Fibroblast of skin of scalp (primary cell): ENCODE measurements at regions not wholly inside any gene's neighbourhood (a gene's known extent, or its start where the extent isn't known, plus 50 kb on each side); places are given as distances from the start of the nearest gene placed in this dataset.
"Not testable (repeated sequence)": the region's sequence is repeated elsewhere in the genome, so short reads cannot be mapped to it uniquely, and the experiment has no call there.

Experiments used
- DNase-seq: peaks from one replicate; pipeline ENCODE4 v3.0.0-alpha.2; 2013

DNA sequence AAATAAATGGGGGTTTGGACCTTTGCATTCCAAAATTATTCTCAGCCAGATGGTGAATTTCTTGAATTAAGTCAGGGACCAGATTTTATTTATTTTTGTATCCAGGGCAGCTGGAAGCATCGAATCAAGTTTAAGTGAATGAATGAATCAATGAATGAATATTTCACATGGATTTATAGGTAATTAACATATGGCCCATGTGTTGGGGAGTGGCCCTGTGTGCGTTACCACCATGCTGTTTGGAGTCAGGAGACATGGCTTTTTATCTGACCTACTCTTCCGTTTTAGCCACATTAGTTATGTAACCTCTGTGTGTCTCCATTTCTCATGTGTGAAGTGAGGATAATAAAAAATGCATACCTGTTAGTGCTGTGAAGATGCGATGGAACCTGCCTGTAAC, 213.5 kb downstream of the CDH26 start:
- no peak for DNase-seq

DNA sequence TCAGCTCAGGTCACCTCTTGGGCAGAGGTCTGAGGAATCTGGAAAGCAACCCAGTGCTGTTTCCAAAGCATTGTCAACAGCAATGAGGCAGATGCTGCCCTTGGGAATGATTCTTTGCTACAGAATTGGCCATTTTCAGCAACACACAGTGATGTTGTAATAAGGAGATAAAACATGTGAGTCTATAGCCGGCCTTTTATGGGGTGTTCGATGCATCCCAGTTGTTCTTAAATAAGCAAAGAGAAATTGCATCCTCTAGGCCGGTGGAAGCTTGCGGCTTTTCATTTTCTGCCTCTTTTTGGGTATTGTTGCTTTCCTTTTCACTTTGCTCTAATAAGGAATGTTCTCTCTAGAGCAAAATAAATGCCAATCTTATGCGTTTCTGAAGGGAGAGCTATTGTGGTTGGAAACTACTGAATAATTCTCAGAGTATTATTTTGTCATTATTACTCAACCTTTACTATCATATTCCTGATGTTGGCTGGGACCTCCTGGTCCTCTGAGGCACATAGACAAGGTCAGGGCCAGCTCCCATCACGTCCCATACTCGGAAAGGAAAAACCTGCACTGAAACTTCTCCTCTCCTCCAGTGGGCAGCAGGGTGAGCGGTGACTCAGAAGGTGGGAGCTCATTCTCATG, 214.2 kb downstream of the CDH26 start:
- DNase-seq: no peak

DNA sequence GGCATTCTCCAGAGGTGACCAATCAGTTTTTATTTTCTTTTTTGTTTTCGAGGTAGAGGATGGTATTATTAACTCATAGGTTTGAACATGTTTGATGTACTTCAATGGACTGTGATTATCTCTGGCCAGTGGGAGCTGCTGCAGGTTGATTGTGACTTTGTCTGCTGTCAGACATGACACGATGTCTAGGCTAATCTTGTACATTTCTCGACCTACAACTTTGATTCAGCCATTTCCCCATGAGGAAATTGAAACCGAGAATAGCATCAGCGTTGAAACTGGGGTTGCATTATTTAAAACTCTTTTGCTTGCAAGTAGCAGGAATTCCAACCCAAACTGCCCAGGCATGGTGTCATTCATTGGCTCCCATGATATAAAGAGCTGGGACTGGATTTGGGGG, 218.9 kb downstream of the CDH26 start:
- no peak for DNase-seq

DNA sequence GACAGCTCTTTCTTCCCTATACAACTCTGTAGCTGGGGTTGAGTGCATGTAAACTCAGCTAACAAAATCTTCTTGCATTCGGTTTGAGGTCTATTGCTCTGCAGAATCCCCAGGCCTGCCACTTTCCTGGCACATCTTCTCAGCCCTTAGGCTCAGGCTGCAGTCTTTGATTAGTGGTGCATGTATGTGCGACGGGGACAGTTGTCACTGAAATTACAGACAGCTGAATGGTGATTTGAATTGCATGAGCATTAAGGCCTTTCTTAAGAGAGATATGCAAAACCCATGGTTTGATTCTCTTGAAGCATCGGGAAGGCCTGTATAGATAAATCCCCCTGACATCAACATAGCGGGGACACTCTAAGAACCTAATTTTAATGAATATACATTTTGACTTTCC, 222.8 kb downstream of the CDH26 start:
- no peak for DNase-seq

DNA sequence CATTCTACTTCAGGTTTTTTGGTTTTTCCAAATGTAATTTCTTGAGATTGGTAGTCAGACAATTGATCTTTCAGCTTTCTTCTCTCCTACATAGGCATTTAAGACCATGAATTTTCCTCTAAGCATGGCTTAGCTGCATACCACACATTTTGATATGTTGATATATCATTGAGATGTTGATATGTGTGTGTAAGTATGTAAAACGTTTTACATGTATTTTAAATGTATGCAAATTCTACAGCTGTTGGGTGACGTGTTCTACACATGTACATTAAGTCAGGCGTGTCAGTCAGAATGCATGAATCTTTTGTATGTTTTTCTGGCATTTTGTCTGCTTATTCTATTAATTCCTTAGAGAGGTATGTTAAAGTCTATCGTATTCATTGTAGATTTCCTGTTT, 228.2 kb downstream of the CDH26 start:
- no peak for DNase-seq

DNA sequence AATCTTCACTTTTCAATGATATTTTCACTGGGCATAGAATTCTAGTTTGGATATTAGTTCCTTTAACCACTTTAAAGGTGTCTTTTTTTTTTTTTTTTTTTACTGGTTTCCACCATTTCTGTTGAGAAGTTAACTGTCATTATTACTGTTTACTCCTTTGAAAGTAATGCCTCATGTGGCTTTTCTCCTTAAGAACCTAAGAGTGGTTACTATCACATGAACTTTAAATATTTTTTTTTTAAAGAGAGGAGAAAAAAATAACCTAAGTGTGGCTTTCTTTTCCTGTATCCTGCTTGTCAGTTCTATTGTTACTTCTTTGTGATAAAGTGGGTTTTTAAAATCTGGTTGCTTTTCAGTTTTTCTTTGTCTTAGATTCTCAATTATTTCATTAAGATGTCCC, 229.5 kb downstream of the CDH26 start:
- no peak for DNase-seq

DNA sequence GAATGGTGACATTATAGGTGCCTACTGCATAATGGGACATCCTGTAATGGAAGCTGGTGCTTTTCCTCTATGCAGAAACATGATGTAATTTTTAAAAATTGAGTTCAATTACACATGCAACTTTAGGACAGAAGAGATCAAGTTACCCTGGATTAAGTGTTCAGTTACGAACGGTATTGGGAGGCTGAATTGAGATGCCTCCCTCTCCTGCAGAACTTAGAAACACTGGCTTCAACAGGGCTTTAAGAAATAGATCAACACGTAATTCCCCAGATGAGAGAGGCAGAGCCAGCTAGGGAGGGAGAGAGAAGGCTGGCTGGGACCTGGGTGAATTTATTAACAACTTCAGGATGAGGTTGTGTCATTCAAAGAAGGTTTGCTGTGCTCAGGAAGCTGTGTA, 232.8 kb downstream of the CDH26 start:
- no peak for DNase-seq

DNA sequence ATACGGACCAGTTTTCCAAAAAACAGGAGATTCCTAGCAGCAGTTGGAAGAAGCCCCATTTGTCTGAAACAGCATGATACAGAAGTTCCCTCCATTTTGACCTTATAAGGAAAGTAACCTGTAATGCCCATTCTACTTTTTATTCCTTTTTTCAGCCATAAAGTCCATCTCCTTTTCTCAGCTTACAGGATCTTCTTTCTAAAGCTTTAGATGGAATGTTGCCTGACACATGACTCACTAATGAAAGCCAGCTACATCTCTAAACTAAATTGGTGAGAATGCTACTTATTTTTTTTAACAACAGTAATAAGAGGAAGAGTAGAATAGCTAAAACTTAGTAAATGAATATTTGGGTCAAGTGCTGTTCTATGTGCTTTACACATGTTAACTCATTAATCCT, 234.1 kb downstream of the CDH26 start:
- DNase-seq: peak; percentile 70

DNA sequence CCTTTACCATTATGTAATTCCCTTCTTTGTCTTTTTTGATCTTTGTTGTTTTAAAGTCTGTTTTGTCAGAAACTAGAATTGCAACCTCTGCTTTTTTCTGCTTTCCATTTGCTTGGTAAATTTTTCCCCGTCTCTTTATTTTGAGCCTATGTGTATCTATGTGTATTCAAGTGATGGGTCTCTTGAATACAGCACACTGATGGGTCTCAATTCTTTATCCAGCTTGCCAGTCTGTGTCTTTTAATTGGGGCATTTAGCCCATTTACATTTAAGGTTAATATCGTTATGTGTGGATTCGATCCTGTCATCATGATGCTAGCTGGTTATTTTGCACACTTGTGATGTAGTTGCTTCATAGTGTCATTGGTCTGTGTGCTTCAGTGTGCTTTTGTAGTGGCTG, 240.9 kb downstream of the CDH26 start:
- DNase-seq: not testable (repeated sequence)

DNA sequence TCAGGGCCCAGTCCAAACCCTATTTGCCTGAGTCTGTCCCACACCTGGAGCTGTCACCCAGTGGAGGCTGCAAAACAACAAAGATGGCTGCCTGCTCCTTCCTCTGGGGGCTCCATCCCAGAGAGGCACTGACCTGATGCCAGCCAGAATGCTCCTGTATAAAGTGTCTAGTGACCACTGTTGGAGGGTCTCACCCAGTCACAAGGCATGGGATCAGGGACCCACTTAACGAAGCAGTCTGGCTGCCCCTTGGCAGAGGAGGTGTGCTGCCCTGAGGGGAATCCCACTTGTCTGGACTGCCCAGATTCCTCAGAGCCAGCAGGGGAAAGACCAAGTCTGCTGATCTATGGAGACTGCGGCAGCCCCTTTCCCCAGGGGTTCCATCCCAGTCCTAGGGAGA, 241.6 kb downstream of the CDH26 start:
- DNase-seq: no peak

DNA sequence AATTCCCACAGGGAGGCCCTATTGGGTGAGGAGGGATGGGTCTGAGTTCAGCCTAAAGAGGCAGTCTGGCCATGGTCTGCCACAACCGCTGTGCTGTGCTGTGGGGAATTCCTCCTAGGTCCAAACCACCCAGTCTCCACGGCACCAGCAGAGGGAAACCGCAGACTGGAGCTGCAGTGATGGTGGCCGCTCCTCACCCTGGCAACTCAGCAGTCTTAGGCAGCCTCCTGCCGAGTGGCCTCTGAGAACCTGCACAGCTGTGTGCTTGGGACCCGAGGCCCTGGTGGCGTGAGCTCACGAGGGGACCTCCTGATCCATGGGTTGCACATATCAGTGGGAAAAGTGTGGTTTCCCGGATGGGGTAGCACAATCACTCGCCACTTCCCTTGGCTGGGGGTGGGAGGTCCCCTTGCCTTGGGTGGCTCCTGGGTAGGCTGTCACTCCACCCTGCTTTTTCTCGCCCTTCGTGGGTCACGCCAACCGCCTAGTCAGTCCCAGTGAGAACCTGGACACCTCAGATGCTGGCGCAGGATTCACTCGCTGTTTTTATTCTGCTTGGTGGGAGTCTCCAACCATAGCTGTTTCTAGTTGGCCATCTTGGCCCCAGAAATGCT, 242.2 kb downstream of the CDH26 start:
- DNase-seq: no peak

DNA sequence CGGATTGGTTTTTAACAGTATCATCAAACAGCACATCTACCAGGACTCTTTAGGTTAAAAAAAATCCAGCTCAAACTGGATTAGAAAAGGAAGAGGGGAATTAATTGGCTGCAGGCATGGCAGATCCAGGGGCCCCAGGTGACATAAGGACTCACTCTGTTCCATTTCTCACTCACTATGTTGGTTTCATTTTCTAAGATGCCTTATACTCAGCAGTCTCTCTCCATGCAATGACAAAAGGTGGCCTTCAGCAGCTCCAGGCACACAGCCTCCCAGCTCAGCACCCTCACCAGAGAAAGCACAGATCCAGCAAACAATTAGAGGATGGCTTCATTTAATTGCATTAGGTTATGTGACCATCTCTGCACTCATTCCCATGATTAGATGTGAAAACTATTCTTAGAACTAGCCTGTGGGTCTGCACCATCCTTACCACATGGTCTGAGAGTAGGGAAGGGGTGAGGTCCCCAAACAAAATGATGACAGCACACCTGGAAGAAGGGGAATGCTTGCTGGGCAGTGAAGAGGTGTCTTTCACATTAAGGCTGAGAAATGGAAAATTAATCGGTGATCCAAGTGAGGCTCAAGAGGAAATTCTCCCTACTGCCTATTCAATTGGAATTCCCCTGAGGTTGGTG, 243.1 kb downstream of the CDH26 start:
- DNase-seq: no peak

DNA sequence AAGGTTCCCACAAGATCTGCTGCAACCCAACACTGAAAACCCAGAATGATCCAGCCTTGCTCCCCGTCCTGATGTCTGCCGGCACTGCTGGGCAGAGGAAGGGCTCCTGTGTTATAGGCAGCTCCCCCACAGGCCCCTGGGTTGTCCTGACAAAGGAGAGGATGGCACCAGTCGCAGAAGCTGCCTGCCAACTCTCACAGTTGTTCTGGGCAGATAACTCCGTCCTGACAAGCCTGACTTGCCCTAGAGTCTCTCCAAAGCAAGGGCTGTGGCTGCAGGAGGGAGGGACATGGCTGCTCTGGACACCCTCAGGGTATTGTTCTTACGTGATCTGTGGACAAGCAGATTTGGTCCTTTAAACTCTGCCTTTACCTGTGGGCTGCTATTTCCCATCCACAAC, 243.8 kb downstream of the CDH26 start:
- DNase-seq: no peak

DNA sequence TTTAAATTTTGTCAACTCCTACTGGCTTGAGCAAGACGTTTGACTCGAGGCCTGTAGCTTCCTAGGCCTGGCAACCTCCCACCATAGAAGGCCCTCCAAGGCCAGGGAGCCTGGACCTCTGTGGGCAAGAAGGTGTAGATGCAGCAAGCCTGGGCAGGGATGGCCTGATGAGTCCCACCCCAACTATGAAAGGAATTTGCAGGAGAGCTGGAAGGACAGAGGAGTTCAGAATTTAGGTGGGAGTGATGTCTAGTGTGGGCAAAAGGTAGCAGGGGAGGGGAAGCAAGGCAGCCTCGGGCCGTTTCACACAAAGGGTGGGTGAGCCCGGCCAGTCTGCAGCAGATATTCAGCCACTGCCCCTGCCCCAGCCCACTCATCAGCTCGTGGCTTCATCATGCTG, 245.2 kb downstream of the CDH26 start:
- no peak for DNase-seq

DNA sequence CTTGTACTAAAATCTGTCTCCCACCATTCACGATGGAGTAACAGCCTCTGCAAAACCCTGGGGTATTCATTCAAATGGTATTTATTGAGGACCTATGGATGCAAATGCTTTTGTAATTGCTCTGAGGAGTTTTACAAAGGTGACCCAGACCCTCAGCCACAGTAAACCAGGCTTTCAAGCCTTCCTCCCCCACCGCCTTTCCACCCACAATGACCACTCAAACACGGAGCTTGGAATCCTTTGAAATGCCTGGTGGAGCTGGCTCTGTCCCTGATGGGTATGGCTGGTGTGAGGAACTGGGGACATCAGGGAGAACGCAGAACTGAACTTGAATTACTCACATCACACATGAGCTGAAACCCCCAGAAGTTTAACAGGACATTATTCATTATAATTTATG, 246.4 kb downstream of the CDH26 start:
- no peak for DNase-seq

DNA sequence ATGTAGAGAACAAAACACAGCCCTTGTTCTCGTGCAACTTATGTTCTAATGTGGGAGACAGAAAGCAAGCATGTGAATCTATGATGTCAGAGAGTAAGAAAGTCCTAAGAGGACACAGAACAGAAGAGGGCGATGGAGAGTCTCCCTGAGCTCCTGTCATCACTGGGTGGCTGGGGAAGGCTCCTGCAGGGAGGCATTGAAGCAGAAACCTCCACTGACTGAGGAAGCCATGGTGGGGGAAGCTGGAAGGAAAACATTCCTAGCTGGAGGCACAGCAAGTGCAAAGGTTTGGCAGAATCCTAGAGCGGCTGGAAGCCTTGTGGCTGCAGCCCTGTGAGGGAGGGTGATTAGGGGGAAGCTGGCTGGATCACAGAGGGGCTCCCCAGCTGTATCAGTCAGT, 248.0 kb downstream of the CDH26 start:
- DNase-seq: peak; percentile 76

DNA sequence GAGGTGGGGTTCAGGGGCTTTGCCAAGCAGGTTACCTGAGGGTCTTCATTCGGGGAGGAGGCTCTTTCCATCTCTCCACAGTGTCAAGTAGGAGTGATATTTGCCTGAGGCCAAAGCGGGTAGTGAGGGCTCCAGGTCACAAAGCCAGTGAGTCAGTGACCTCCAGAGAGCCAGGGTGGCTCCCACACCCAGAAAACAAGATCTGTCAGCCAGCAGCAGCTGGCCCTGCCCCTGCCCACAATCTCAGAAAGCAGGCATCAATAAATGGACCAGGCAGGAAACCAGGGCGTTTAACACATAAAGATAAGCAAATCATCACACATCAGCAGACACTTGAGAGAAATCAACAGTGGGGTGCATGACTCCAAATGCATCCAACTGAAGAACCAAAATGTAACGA, 250.8 kb downstream of the CDH26 start:
- no peak for DNase-seq

DNA sequence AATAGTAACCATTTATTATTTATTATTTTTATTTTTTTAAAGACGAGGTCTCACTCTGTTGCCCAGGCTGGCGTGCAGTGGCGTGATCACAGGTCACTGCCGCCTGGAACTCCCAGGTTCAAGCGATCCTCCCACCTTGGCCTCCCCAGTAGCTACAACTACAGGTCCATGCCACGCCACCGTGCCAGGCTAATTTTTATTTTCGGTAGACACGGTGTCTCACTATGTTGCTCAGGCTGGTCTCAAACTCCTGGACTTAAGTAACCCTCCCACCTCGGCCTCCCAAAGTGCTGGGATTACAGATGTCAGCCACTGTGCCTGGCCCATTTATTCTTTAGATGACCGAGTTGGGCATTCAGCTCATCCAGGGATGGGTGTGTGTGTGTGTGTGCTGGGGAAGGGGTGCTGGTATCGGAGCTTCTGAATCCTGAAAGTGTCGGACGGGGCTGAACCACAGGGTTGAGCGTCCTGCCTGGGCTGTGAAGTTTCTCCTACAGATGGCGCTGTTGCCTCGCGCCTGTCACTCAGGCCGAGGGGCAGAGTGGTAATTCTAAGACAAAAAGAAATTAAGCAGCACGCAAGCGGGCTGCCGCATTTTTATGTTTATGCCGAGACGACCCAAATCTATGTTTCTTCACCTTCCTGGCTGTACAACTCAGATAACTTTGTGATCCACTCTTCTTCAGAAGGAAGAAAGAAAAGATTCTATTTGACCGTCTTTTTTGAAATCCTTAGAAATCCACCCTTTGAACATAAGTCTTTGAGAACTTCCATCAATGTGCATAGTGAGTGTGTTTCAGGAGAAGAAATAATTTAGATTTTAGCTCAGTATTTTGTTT, 252.8 kb downstream of the CDH26 start:
- DNase-seq: peak; percentile 66

DNA sequence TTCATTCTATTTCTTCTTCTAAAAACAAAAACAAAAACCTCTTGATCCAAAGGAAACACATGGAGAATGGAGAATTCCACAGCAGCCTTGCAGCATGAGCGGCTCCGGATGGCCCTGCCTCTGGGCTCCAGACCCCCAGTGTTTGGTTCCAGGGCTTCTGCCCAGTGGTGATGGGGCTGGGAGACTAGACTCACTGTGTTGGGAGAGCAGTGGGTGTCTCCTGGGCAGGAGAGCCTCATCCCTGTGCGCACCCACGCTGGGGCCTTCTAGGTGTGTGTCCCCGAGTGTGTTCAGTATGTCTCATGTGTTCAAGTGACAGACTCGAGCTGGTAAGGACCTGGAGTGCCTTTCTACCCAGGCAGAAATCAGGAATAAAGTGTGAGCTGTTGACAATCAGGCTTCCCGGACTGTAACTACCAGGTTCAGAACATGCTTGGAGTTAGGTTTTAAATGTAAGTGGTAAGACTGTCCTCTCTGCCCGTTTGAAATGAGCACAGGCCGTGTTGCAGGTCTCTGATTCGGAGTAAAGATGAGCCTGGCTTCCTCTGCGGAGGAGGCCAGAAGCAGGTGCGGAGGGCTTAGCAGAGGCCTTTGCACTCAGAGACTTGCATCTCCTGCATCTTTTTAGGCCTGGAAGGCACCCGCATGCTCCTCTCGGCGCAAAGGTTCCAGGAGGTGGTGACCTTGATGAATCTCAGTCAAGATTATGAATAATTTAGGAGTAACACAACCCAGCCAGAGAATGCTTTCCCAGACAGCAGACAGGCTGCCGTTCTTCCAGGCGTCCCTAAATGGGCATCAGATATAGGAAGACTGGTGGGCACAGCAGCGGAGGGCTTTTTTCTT, 253.6 kb downstream of the CDH26 start:
- DNase-seq: no peak

DNA sequence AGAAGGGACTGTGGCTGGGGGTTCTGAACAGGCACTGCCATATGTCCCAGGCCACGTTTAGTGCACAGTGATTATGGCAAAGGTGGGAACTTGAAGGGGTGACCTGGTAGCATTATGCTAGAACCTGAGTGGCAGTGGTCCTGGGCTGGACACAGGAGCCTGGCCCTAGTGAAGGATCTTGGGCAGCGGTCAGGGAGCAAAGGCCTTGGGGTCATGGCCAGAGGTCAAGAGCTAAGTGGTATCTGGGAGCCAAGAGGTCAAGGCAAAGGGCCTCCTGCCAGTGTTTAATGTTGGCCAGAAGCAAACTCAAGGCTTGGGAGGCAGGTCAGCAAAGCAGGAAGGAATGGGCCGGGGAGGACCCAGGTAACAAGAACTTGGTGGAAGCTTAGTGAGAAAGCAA, 254.5 kb downstream of the CDH26 start:
- DNase-seq: no peak

DNA sequence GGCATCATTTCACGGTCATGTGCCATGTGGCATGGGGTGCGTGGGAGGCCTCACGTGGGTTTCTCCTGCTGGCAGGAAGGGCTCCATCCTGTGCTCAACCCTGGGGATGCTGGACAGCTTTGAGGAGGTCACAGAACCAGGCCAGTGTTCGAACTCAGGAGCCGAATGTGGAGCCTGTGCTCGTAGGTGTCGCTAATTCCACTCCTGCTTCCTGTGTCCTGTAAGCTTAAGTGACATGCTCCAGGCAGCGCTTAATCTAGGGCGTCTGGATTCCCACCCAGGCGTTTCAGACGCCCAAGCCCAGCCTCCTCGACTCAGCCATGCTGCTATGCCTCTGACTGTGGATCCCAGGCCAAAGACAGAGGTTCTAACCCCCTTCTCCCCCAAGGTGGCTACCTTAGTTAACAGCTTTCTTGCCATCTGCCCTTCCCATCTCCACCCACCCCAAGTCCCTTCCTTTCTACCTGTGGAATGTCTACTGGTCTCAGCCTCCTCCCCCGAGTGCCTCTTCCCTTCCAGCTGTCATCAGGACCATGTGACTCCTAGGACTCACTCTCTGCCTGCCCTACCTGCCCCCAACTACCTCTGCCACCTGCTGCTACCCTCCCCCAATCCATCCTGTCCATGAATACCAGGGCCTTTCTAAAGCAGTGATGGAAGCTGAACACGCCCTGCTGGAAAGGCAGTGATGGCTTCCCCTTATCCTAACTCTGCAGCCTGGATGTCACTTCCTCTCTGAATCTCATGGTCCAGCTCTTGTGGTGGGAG, 255.1 kb downstream of the CDH26 start:
- DNase-seq: no peak
